AG04450 (cell line): ENCODE measurements at regions not wholly inside any gene's neighbourhood (a gene's known extent, or its start where the extent isn't known, plus 50 kb on each side); places are given as distances from the start of the nearest gene placed in this dataset.

Source experiments
- CTCF ChIA-PET: fragments of 300-600, 350-600 bp; formaldehyde crosslinking; extraction: SDS; loops from one replicate; lab custom pipeline; 2022; ENCODE audit warnings: antibody characterized with exemption, inconsistent platforms; lab: Charles Lee
- POLR2A ChIA-PET: fragments of 350-600 bp; formaldehyde crosslinking; extraction: SDS; loops from one replicate; lab custom pipeline; 2021; ENCODE audit warnings: antibody characterized with exemption, inconsistent platforms; lab: Yijun Ruan, JAX
- DNase-seq: peaks from one replicate; pipeline ENCODE4 v3.0.0-alpha.2; 2011; ENCODE audit warnings: low read depth, low spot score
- H3K27ac ChIP-seq: one replicate; pipeline ENCODE4 v1.5.1; 2012; ENCODE audit warnings: low read depth, low read length, control low read depth
- H3K27me3 ChIP-seq: one replicate; pipeline ENCODE4 v1.6.0; 2012; ENCODE audit warnings: low read length; ENCODE audit not compliant: control insufficient read depth, insufficient read depth
- H3K4me3 ChIP-seq: 2 replicates; pipeline ENCODE4 v1.5.1; 2011; ENCODE audit warnings: mild to moderate bottlenecking, low read depth, low read length, control low read depth
- H3K9me3 ChIP-seq: 2 replicates; pipeline ENCODE4 v1.5.1; 2012; ENCODE audit warnings: low read length; ENCODE audit not compliant: control insufficient read depth, insufficient read depth
- CTCF ChIP-seq: IDR thresholded peaks from 2 replicates; pipeline ENCODE4 v1.5.1; 2011; ENCODE audit warnings: low read depth, low read length, control low read depth, inconsistent platforms

- TF ChIP-seq CTCF: no peak
- DNase-seq: no peak
- CTCF ChIA-PET: interaction anchor here (0.6 kb wide), 1 partner anchor 1366 kb away, joined by 3 read pairs; no protein-coding TSS in a partner anchor
- no peaks in the 10 kb centered on the region for H3K27me3 ChIP-seq
- no peak overlapping the region for H3K27ac ChIP-seq
- POLR2A ChIA-PET: no interaction called here
- no peaks in the 10 kb centered on the region for H3K9me3 ChIP-seq
- H3K4me3 ChIP-seq: no peak overlapping the region
Observed at GRCh38 chr16:82454152-82454551, 172.6 kb upstream of the CDH13 start.

GRCh38 chr16:82452004-82452756 is 174.6 kb upstream of the CDH13 start:
- no peak for TF ChIP-seq CTCF
- Histone ChIP-seq H3K4me3 (no peak overlapping the region), H3K9me3 (no peaks in the 10 kb centered on the region), H3K27me3 (no peaks in the 10 kb centered on the region), H3K27ac (no peak overlapping the region)
- CTCF ChIA-PET: no interaction called here
- DNase-seq: no peak
- POLR2A ChIA-PET: no interaction called here

GRCh38 chr16:82451449-82451848 is 175.3 kb upstream of the CDH13 start:
- no peak for DNase-seq
- Histone ChIP-seq H3K4me3 (no peak overlapping the region), H3K9me3 (no peaks in the 10 kb centered on the region), H3K27me3 (no peaks in the 10 kb centered on the region), H3K27ac (no peak overlapping the region)
- ChIA-PET CTCF (no interaction called here), POLR2A (no interaction called here)
- TF ChIP-seq CTCF: no peak

GRCh38 chr16:82440336-82440735 is 186.4 kb upstream of the CDH13 start:
- POLR2A ChIA-PET: no interaction called here

More at GRCh38 chr16:82440336-82440735, 186.4 kb upstream of the CDH13 start:
- Histone ChIP-seq H3K4me3 (no peak overlapping the region), H3K27me3 (no peaks in the 10 kb centered on the region), H3K9me3 (no peaks in the 10 kb centered on the region), H3K27ac (no peak overlapping the region)
- CTCF ChIA-PET: interaction anchor here (0.7 kb wide), 1 partner anchor 16 kb away, joined by 4 read pairs; no protein-coding TSS in a partner anchor
- no peak for TF ChIP-seq CTCF
- no peak for DNase-seq
